ENCODE measurements at regions not wholly inside any gene's neighbourhood (a gene's known extent, or its start where the extent isn't known, plus 50 kb on each side); places are given as distances from the start of the nearest gene placed in this dataset.

- no peak for DNase-seq (ENCODE audit: low spot score)
Observed at GRCh38 chr11:115897707-115898106, 393.5 kb upstream of the CADM1 start.

- DNase-seq (ENCODE audit: low spot score), result no peak
Observed at GRCh38 chr11:115896084-115896483, 391.9 kb upstream of the CADM1 start.

- DNase-seq (ENCODE audit: low spot score), result no peak
Observed at GRCh38 chr11:115895594-115895993, 391.4 kb upstream of the CADM1 start.

GRCh38 chr11:115894176-115894575, 390.0 kb upstream of the CADM1 start:
- DNase-seq (ENCODE audit: low spot score), result no peak

- no peak for DNase-seq (ENCODE audit: low spot score)
Observed at GRCh38 chr11:115893461-115894099, 389.4 kb upstream of the CADM1 start.

GRCh38 chr11:115892016-115892415, 387.8 kb upstream of the CADM1 start:
- DNase-seq (ENCODE audit: low spot score), result no peak

GRCh38 chr11:115891581-115891980, 387.4 kb upstream of the CADM1 start:
- no peak for DNase-seq (ENCODE audit: low spot score)

- no peak for DNase-seq (ENCODE audit: low spot score)
Observed at GRCh38 chr11:115890500-115890899, 386.3 kb upstream of the CADM1 start.

- no peak for DNase-seq (ENCODE audit: low spot score)
Observed at GRCh38 chr11:115889712-115890111, 385.5 kb upstream of the CADM1 start.

- no peak for DNase-seq (ENCODE audit: low spot score)
Observed at GRCh38 chr11:115887727-115888126, 383.5 kb upstream of the CADM1 start.

- no peak for DNase-seq (ENCODE audit: low spot score)
Observed at GRCh38 chr11:115887316-115887715, 383.1 kb upstream of the CADM1 start.

- no peak for DNase-seq (ENCODE audit: low spot score)
Observed at GRCh38 chr11:115886422-115886733, 382.2 kb upstream of the CADM1 start.

GRCh38 chr11:115885535-115886421, 381.6 kb upstream of the CADM1 start:
- DNase-seq (ENCODE audit: low spot score), result no peak

GRCh38 chr11:115884800-115885534, 380.8 kb upstream of the CADM1 start:
- no peak for DNase-seq (ENCODE audit: low spot score)

- DNase-seq (ENCODE audit: low spot score), result peak; percentile 7
Observed at GRCh38 chr11:115874843-115875242, 370.6 kb upstream of the CADM1 start.

- peak; percentile 62 for DNase-seq (ENCODE audit: low spot score)
Observed at GRCh38 chr11:115873813-115874212, 369.6 kb upstream of the CADM1 start.

- no peak for DNase-seq (ENCODE audit: low spot score)
Observed at GRCh38 chr11:115872416-115872815, 368.2 kb upstream of the CADM1 start.

- DNase-seq (ENCODE audit: low spot score), result no peak
Observed at GRCh38 chr11:115871161-115871760, 367.0 kb upstream of the CADM1 start.

GRCh38 chr11:115869780-115870431, 365.7 kb upstream of the CADM1 start:
- DNase-seq (ENCODE audit: low spot score), result peak; percentile 74

- no peak for DNase-seq (ENCODE audit: low spot score)
Observed at GRCh38 chr11:115869131-115869530, 364.9 kb upstream of the CADM1 start.

- no peak for DNase-seq (ENCODE audit: low spot score)
Observed at GRCh38 chr11:115860246-115860645, 356.0 kb upstream of the CADM1 start.

- no peak for DNase-seq (ENCODE audit: low spot score)
Observed at GRCh38 chr11:115848611-115849010, 344.4 kb upstream of the CADM1 start.

Data from NAMALWA (cell line).